GM06990 (cell line): ENCODE measurements at regions not wholly inside any gene's neighbourhood (a gene's known extent, or its start where the extent isn't known, plus 50 kb on each side); places are given as distances from the start of the nearest gene placed in this dataset.
"Not testable (repeated sequence)": the region's sequence is repeated elsewhere in the genome, so short reads cannot be mapped to it uniquely, and the experiment has no call there.

Experiments used
- DNase-seq: peaks from one replicate; pipeline ENCODE4 v3.0.0-alpha.2; 2011; ENCODE audit not compliant: insufficient read length; ENCODE audit errors: extremely low read depth
- H3K27me3 ChIP-seq: replicated peaks from 2 replicates; pipeline ENCODE4 v1.6.0; 2011; ENCODE audit warnings: low read length; ENCODE audit not compliant: control insufficient read depth, insufficient read depth
- H3K36me3 ChIP-seq: 2 replicates; pipeline ENCODE4 v1.5.1; 2011; ENCODE audit warnings: low read length; ENCODE audit not compliant: control insufficient read depth, insufficient read depth
- H3K4me3 ChIP-seq: replicated peaks from 2 replicates; pipeline ENCODE4 v1.5.1; 2011; ENCODE audit warnings: low read depth, mild to moderate bottlenecking, control low read depth, low read length

- not testable (repeated sequence) for H3K36me3 ChIP-seq, DNase-seq, H3K27me3 ChIP-seq, H3K4me3 ChIP-seq
Observed at GRCh38 chr2:111257607-111258006, 136.9 kb downstream of the BCL2L11 start.

GRCh38 chr2:111258318-111258717 is 137.6 kb downstream of the BCL2L11 start:
- not testable (repeated sequence) for H3K36me3 ChIP-seq, H3K27me3 ChIP-seq, H3K4me3 ChIP-seq, DNase-seq

- DNase-seq, H3K4me3 ChIP-seq, H3K27me3 ChIP-seq, H3K36me3 ChIP-seq: not testable (repeated sequence)
Observed at GRCh38 chr2:111262627-111263379, 142.1 kb downstream of the BCL2L11 start.

GRCh38 chr2:111263380-111264017 is 142.8 kb downstream of the BCL2L11 start:
- not testable (repeated sequence) for H3K36me3 ChIP-seq, H3K27me3 ChIP-seq, H3K4me3 ChIP-seq, DNase-seq

- H3K36me3 ChIP-seq, H3K27me3 ChIP-seq, DNase-seq, H3K4me3 ChIP-seq: not testable (repeated sequence)
Observed at GRCh38 chr2:111264956-111265355, 144.2 kb downstream of the BCL2L11 start.

- not testable (repeated sequence) for DNase-seq, H3K36me3 ChIP-seq, H3K4me3 ChIP-seq, H3K27me3 ChIP-seq
Observed at GRCh38 chr2:111266556-111266955, 145.8 kb downstream of the BCL2L11 start.

- not testable (repeated sequence) for H3K27me3 ChIP-seq, H3K4me3 ChIP-seq, H3K36me3 ChIP-seq, DNase-seq
Observed at GRCh38 chr2:111267038-111267437, 146.3 kb downstream of the BCL2L11 start.

- H3K27me3 ChIP-seq, H3K4me3 ChIP-seq, DNase-seq, H3K36me3 ChIP-seq: not testable (repeated sequence)
Observed at GRCh38 chr2:111269761-111270323, 149.1 kb downstream of the BCL2L11 start.

GRCh38 chr2:111270569-111270968 is 149.9 kb downstream of the BCL2L11 start:
- not testable (repeated sequence) for H3K36me3 ChIP-seq, H3K27me3 ChIP-seq, DNase-seq

GRCh38 chr2:111271647-111272304 is 151.1 kb downstream of the BCL2L11 start:
- not testable (repeated sequence) for H3K4me3 ChIP-seq, H3K27me3 ChIP-seq, DNase-seq, H3K36me3 ChIP-seq

More at GRCh38 chr2:111270569-111270968, 149.9 kb downstream of the BCL2L11 start:
- not testable (repeated sequence) for H3K4me3 ChIP-seq

GRCh38 chr2:111273007-111273406 is 152.3 kb downstream of the BCL2L11 start:
- not testable (repeated sequence) for H3K36me3 ChIP-seq, H3K4me3 ChIP-seq, H3K27me3 ChIP-seq, DNase-seq

GRCh38 chr2:111275047-111275853 is 154.5 kb downstream of the BCL2L11 start:
- H3K36me3 ChIP-seq, H3K4me3 ChIP-seq, H3K27me3 ChIP-seq, DNase-seq: not testable (repeated sequence)

GRCh38 chr2:111275854-111276171 is 155.1 kb downstream of the BCL2L11 start:
- DNase-seq, H3K4me3 ChIP-seq, H3K27me3 ChIP-seq, H3K36me3 ChIP-seq: not testable (repeated sequence)
